Transverse colon (tissue), 4 donors: ENCODE measurements at regions not wholly inside any gene's neighbourhood (a gene's known extent, or its start where the extent isn't known, plus 50 kb on each side); places are given as distances from the start of the nearest gene placed in this dataset.

ENCODE experiments used
- POLR2AphosphoS5 ChIP-seq, 3 donors: sonication (generic); formaldehyde crosslinking; IDR thresholded peaks; one replicate each; pipeline ENCODE4 v1.6.1; 2016; ENCODE audit warnings: antibody characterized with exemption in 3 of 3
- TF ChIP-seq, protein P1 (sequence below), 5 experiments: fragments of 200-600 bp in 3 of 5; fragments of 450-650 bp in 2 of 5; sonication (generic) in 3 of 5; IDR thresholded peaks; 1 replicate in 2 of 5; 2 replicates in 3 of 5; pipeline ENCODE4 v1.5.1; 2016 to 2017; ENCODE audit warnings: antibody characterized with exemption in 5 of 5, inconsistent platforms in 3 of 5, mild to moderate bottlenecking in 2 of 5, moderate library complexity in 1 of 5

DNA sequence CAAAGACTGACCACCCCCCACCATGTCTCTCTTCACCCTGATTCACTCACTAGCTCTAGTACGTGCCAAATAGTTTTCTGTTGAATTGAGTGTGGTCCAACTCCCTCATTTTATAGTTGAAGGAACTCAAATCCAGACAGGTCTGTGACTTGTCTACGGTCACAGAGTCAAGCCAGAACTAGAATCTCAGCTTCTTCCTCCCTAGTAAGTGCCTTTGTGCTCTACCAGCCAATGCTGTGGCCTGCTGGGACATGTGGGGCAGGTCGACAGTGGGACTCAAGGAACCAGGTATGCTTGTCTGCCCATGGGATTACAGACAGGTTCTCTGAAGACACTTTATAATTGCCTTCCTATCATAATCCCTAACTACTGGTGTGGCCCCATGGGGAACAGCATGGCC, 108.6 kb upstream of the CPEB2 start:
- TF ChIP-seq POLR2AphosphoS5 (IDR thresholded peaks at IDR 0.05): no peak
- TF ChIP-seq, protein P1, sequence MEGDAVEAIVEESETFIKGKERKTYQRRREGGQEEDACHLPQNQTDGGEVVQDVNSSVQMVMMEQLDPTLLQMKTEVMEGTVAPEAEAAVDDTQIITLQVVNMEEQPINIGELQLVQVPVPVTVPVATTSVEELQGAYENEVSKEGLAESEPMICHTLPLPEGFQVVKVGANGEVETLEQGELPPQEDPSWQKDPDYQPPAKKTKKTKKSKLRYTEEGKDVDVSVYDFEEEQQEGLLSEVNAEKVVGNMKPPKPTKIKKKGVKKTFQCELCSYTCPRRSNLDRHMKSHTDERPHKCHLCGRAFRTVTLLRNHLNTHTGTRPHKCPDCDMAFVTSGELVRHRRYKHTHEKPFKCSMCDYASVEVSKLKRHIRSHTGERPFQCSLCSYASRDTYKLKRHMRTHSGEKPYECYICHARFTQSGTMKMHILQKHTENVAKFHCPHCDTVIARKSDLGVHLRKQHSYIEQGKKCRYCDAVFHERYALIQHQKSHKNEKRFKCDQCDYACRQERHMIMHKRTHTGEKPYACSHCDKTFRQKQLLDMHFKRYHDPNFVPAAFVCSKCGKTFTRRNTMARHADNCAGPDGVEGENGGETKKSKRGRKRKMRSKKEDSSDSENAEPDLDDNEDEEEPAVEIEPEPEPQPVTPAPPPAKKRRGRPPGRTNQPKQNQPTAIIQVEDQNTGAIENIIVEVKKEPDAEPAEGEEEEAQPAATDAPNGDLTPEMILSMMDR (IDR thresholded peaks at IDR 0.05): no peak
